Pulmonary artery endothelial cell (primary cell): ENCODE measurements at regions not wholly inside any gene's neighbourhood (a gene's known extent, or its start where the extent isn't known, plus 50 kb on each side); places are given as distances from the start of the nearest gene placed in this dataset.

Experiments used
- DNase-seq: peaks from one replicate; pipeline ENCODE4 v3.0.0-alpha.2; 2011; ENCODE audit warnings: low read depth, low spot score

- no peak for DNase-seq
Observed at GRCh38 chr10:78552261-78552811, 516.4 kb upstream of the ZMIZ1 start.

GRCh38 chr10:78553792-78554191 is 515.0 kb upstream of the ZMIZ1 start:
- no peak for DNase-seq

GRCh38 chr10:78555128-78555527 is 513.6 kb upstream of the ZMIZ1 start:
- no peak for DNase-seq

GRCh38 chr10:78556705-78557432 is 511.9 kb upstream of the ZMIZ1 start:
- DNase-seq, result no peak

- no peak for DNase-seq
Observed at GRCh38 chr10:78557433-78557925, 511.3 kb upstream of the ZMIZ1 start.

GRCh38 chr10:78559661-78560340 is 509.0 kb upstream of the ZMIZ1 start:
- DNase-seq, result no peak

- no peak for DNase-seq
Observed at GRCh38 chr10:78560341-78560688, 508.5 kb upstream of the ZMIZ1 start.

GRCh38 chr10:78563314-78563713 is 505.5 kb upstream of the ZMIZ1 start:
- no peak for DNase-seq

- DNase-seq, result no peak
Observed at GRCh38 chr10:78565841-78566240, 502.9 kb upstream of the ZMIZ1 start.

- DNase-seq, result no peak
Observed at GRCh38 chr10:78566284-78567111, 502.3 kb upstream of the ZMIZ1 start.

GRCh38 chr10:78567680-78568455 is 500.9 kb upstream of the ZMIZ1 start:
- no peak for DNase-seq

GRCh38 chr10:78568620-78569019 is 500.1 kb upstream of the ZMIZ1 start:
- DNase-seq, result no peak

GRCh38 chr10:78570633-78571235 is 498.0 kb upstream of the ZMIZ1 start:
- DNase-seq, result no peak

GRCh38 chr10:78571286-78571685 is 497.5 kb upstream of the ZMIZ1 start:
- DNase-seq, result no peak

GRCh38 chr10:78571891-78572290 is 496.9 kb upstream of the ZMIZ1 start:
- DNase-seq, result no peak

- no peak for DNase-seq
Observed at GRCh38 chr10:78572565-78572964, 496.2 kb upstream of the ZMIZ1 start.

- no peak for DNase-seq
Observed at GRCh38 chr10:78574547-78574946, 494.2 kb upstream of the ZMIZ1 start.

GRCh38 chr10:78575400-78575799 is 493.4 kb upstream of the ZMIZ1 start:
- DNase-seq, result no peak

GRCh38 chr10:78576276-78576675 is 492.5 kb upstream of the ZMIZ1 start:
- DNase-seq, result no peak

GRCh38 chr10:78577712-78578111 is 491.1 kb upstream of the ZMIZ1 start:
- DNase-seq, result no peak

- no peak for DNase-seq
Observed at GRCh38 chr10:78578929-78579328, 489.8 kb upstream of the ZMIZ1 start.
